ENCODE measurements at regions not wholly inside any gene's neighbourhood (a gene's known extent, or its start where the extent isn't known, plus 50 kb on each side); places are given as distances from the start of the nearest gene placed in this dataset.
"Not testable (repeated sequence)": the region's sequence is repeated elsewhere in the genome, so short reads cannot be mapped to it uniquely, and the experiment has no call there.

GRCh38 chr6:76584121-76584520, 511.7 kb upstream of the IMPG1 start:
- H3K4me3 ChIP-seq (replicated peaks; ENCODE audit: low read depth, low read length): no peak overlapping the region
- TF ChIP-seq, protein P1, sequence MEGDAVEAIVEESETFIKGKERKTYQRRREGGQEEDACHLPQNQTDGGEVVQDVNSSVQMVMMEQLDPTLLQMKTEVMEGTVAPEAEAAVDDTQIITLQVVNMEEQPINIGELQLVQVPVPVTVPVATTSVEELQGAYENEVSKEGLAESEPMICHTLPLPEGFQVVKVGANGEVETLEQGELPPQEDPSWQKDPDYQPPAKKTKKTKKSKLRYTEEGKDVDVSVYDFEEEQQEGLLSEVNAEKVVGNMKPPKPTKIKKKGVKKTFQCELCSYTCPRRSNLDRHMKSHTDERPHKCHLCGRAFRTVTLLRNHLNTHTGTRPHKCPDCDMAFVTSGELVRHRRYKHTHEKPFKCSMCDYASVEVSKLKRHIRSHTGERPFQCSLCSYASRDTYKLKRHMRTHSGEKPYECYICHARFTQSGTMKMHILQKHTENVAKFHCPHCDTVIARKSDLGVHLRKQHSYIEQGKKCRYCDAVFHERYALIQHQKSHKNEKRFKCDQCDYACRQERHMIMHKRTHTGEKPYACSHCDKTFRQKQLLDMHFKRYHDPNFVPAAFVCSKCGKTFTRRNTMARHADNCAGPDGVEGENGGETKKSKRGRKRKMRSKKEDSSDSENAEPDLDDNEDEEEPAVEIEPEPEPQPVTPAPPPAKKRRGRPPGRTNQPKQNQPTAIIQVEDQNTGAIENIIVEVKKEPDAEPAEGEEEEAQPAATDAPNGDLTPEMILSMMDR (IDR thresholded peaks at IDR 0.05; ENCODE audit: low read length, missing control alignments): no peak
- no peak for DNase-seq (ENCODE audit: low read depth)

GRCh38 chr6:76578746-76579145, 506.3 kb upstream of the IMPG1 start:
- DNase-seq (ENCODE audit: low read depth): no peak
- H3K4me3 ChIP-seq (replicated peaks; ENCODE audit: low read depth, low read length): no peak overlapping the region
- TF ChIP-seq, protein P1 (IDR thresholded peaks at IDR 0.05; ENCODE audit: low read length, missing control alignments): no peak

GRCh38 chr6:76574746-76575145, 502.3 kb upstream of the IMPG1 start:
- TF ChIP-seq, protein P1 (IDR thresholded peaks at IDR 0.05; ENCODE audit: low read length, missing control alignments): no peak
- no peak for DNase-seq (ENCODE audit: low read depth)
- H3K4me3 ChIP-seq (replicated peaks; ENCODE audit: low read depth, low read length): no peak overlapping the region

GRCh38 chr6:76565932-76566331, 493.5 kb upstream of the IMPG1 start:
- no peak overlapping the region for H3K4me3 ChIP-seq (replicated peaks; ENCODE audit: low read depth, low read length)
- DNase-seq (ENCODE audit: low read depth): no peak
- TF ChIP-seq, protein P1 (IDR thresholded peaks at IDR 0.05; ENCODE audit: low read length, missing control alignments): no peak

GRCh38 chr6:76562371-76562770, 489.9 kb upstream of the IMPG1 start:
- H3K4me3 ChIP-seq (replicated peaks; ENCODE audit: low read depth, low read length); DNase-seq (ENCODE audit: low read depth): not testable (repeated sequence)

- not testable (repeated sequence) for H3K4me3 ChIP-seq (replicated peaks; ENCODE audit: low read depth, low read length); DNase-seq (ENCODE audit: low read depth)
Measured at GRCh38 chr6:76560851-76561755, 488.6 kb upstream of the IMPG1 start.

DNA sequence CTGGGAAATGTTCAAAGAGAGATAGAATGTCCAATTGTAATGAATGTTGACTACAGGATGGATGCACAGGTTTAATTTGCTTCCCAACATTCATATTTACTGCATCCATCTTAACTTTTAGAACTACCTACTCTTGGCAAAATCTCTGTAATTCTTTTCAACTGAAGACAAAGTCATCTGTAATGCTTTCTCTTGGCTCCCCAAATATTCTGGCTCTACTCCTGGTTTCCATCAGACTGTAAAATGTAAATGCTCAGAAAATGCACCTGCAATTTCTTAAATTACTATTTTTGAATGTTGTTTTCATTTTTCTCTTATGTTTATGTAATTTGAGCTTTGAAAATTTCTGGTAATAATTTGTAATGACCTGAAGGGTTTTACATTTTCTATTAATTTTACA, 480.8 kb upstream of the IMPG1 start:
- TF ChIP-seq, protein P1 (IDR thresholded peaks at IDR 0.05; ENCODE audit: low read length, missing control alignments): no peak
- no peak overlapping the region for H3K4me3 ChIP-seq (replicated peaks; ENCODE audit: low read depth, low read length)
- no peak for DNase-seq (ENCODE audit: low read depth)

GRCh38 chr6:76552268-76552667, 479.8 kb upstream of the IMPG1 start:
- TF ChIP-seq, protein P1 (IDR thresholded peaks at IDR 0.05; ENCODE audit: low read length, missing control alignments): no peak
- DNase-seq (ENCODE audit: low read depth): no peak
- no peak overlapping the region for H3K4me3 ChIP-seq (replicated peaks; ENCODE audit: low read depth, low read length)

Measured in fibroblast of pulmonary artery (primary cell).